HG03039 (cell line): ENCODE measurements at regions not wholly inside any gene's neighbourhood (a gene's known extent, or its start where the extent isn't known, plus 50 kb on each side); places are given as distances from the start of the nearest gene placed in this dataset.

Experiments used
- ATAC-seq: cut with Tn5 transposase; IDR thresholded peaks from one replicate; pipeline ENCODE4 v1.9.1; 2021; ENCODE audit warnings: mild to moderate bottlenecking, moderate library complexity; ENCODE audit not compliant: unreplicated experiment

GRCh38 chr20:60490217-60491050, 532.2 kb downstream of the CDH26 start:
- ATAC-seq = no peak

- no peak for ATAC-seq
These were observed 532.9 kb downstream of the CDH26 start for GRCh38 chr20:60491051-60491581.

DNA sequence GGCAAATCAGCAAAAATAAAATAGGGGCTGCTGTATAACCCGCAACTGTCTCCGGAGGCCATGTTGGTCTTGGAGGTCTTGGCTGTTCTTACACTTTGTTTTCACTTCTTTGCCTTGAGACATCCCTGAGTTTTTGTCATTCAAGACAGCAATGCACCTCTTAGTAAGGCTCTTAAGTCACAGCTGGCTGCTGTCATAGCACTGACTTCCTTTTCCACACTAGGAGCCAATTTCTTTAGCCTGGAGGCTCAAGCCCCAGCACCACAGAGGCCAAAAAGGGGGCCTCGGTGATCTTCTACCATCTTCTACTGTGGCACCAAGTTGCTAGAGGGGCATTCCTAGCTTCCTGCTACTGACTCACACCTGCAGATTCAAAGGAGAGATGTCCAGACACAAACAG, 536.3 kb downstream of the CDH26 start:
- ATAC-seq = no peak

- ATAC-seq = no peak
These were observed 539.2 kb downstream of the CDH26 start for GRCh38 chr20:60497298-60498035.

- ATAC-seq = no peak
These were observed 541.9 kb downstream of the CDH26 start for GRCh38 chr20:60500038-60500701.

- no peak for ATAC-seq
These were observed 542.8 kb downstream of the CDH26 start for GRCh38 chr20:60501048-60501447.

- no peak for ATAC-seq
These were observed 544.7 kb downstream of the CDH26 start for GRCh38 chr20:60502881-60503280.

- ATAC-seq = no peak
These were observed 547.2 kb downstream of the CDH26 start for GRCh38 chr20:60505423-60505822.

DNA sequence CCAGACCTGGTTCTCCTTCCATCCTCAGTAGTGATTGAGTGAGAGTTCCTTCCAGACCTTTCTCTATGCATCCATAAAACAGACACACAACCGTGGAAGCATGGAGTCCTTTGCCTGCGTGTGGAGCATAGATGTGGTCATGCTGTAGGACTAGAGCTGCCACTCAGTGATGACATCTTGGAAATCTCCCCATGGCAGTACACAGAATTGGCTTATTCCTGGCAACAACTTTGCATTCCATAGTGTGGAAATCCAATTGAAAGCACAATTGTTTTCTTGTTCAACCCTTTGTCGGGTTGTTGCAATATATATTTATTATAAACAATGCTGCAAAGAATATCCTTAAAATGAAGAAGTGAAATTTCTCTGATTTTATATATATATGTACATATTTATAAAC, 547.8 kb downstream of the CDH26 start:
- no peak for ATAC-seq

DNA sequence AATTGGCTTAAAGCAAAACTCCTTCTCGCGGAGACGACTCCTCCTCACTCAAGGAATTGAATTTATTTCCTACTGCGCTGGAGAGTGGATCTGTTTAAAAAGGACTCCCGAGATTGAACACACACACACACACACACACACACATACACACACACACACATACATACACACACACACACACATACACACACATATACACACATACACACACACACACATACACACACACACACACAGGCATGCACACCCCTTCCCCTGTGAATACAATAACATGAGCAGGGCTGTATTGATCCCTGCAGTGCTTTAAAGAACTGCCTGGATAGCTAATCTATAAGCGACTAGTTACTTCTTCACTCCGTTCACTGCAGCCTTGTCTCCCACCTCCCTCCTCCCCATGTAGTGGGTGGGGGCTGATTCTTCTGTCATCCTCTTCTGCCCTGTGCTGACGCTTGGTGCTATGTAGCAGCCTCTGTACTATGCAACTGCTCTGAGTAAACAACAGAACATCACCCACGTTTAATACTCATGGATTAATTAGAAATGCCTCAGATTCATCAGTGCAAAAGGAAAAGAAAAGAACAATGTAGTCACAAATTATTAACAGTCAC, 549.0 kb downstream of the CDH26 start:
- no peak for ATAC-seq

GRCh38 chr20:60509407-60509806, 551.2 kb downstream of the CDH26 start:
- ATAC-seq = no peak

DNA sequence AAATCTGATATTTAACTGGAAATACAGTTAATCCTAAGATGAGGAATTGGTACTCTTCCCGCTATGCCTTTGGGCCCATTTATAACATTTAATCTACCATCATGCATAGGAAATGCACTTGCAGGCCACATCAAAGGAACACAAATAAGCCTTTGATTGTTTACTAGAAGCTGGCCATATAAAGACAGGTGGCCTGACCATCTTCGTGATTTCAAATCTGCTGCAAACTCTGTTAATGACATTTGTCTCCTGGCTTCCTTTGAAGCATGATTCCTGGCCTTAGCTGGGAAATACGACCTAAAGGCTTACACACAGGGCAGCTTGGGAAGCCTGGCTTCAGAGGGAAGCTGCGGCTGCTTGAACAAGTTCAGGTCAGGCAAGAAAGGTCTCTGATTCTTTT, 552.1 kb downstream of the CDH26 start:
- ATAC-seq = no peak

- ATAC-seq = no peak
These were observed 554.2 kb downstream of the CDH26 start for GRCh38 chr20:60512443-60512842.

- no peak for ATAC-seq
These were observed 554.9 kb downstream of the CDH26 start for GRCh38 chr20:60513141-60513540.

DNA sequence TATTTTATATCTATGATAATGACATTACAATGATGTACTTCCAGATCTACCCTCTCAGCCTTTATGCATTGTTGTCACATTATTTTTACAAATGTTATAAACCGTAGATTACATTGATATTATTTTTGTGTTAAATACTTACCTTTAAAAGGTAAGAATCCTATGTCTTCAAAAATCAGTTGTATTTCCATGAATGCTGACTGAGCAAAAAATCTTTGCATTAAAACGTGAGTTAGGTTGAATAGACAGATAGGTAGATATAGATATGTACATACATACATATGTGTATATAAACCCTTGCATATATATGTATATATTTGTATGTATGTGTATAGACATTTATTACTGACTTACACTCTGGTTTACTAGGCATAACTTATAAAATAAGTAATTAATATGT, 558.2 kb downstream of the CDH26 start:
- no peak for ATAC-seq

GRCh38 chr20:60518022-60518421, 559.8 kb downstream of the CDH26 start:
- ATAC-seq = no peak

- no peak for ATAC-seq
These were observed 567.2 kb downstream of the CDH26 start for GRCh38 chr20:60525397-60525796.

DNA sequence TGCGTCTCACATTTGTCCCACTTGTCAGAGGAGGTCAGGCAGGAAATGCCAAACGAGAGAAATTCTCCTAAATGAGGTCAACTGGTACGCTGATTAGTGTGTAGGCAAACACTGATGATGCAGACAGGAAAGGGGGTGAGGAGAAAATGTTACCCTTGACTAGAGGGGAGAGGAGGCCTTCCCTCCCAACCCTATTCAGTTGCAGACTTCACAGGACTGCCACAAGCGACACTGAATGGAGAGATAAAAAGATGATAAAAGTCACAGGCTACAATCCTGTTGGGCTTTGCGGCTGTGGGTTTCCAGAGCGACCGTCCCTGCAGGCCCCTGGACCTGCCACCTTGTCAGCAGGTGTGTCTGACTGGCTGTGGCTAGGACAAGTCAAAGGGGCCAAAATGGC, 569.4 kb downstream of the CDH26 start:
- ATAC-seq = no peak

- no peak for ATAC-seq
These were observed 569.9 kb downstream of the CDH26 start for GRCh38 chr20:60528141-60528540.

GRCh38 chr20:60529149-60529548, 570.9 kb downstream of the CDH26 start:
- ATAC-seq = no peak

DNA sequence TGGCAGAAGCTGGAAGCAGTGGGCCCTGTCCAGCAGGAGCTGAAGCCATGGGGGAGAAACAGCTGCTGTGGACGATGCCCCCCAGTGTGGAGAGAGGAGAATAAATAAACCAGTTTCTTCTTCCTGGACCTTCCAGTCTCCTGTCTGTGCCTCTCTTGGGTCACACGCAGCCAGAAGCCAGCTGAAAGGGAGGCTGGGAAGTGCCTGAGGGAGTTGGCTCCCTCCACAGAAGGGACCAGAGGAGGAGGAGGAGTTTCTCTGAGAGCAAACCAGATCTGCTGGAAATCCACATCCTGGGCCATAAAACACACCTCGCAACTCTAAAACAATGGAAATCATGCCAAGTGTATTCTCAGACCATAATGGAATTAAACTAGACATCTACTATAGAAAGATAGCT, 577.0 kb downstream of the CDH26 start:
- no peak for ATAC-seq
